GM12891 (cell line): ENCODE measurements at regions not wholly inside any gene's neighbourhood (a gene's known extent, or its start where the extent isn't known, plus 50 kb on each side); places are given as distances from the start of the nearest gene placed in this dataset.
"Not testable (repeated sequence)": the region's sequence is repeated elsewhere in the genome, so short reads cannot be mapped to it uniquely, and the experiment has no call there.

ENCODE experiments used
- DNase-seq: peaks from one replicate; pipeline ENCODE4 v3.0.0; 2011; ENCODE audit warnings: low spot score; ENCODE audit not compliant: insufficient read length
- FAIRE-seq: peaks from 2 replicates; lab custom pipeline; 2011; peaks lifted over from hg19 to GRCh38; lab: Jason Lieb, UNC
- PAX5 ChIP-seq: IDR thresholded peaks from 2 replicates; pipeline ENCODE4 v1.6.1; 2011; ENCODE audit warnings: low read length, moderate library complexity, mild to moderate bottlenecking; ENCODE audit not compliant: insufficient read depth, severe bottlenecking
- POLR2A ChIP-seq: IDR thresholded peaks from 2 replicates; pipeline ENCODE4 v1.6.1; 2011; ENCODE audit warnings: low read depth, low read length, control low read depth
- POLR2AphosphoS5 ChIP-seq: IDR thresholded peaks from 2 replicates; pipeline ENCODE4 v1.6.1; 2011; ENCODE audit warnings: low read depth, low read length, control low read depth
- POU2F2 ChIP-seq: IDR thresholded peaks from 2 replicates; pipeline ENCODE4 v1.6.1; 2011; ENCODE audit warnings: low read depth, mild to moderate bottlenecking, control low read depth, low read length, moderate library complexity
- SPI1 ChIP-seq: IDR thresholded peaks from 2 replicates; pipeline ENCODE4 v1.6.1; 2011; ENCODE audit warnings: low read depth, low read length, control low read depth
- TAF1 ChIP-seq: IDR thresholded peaks from 2 replicates; pipeline ENCODE4 v1.6.1; 2011; ENCODE audit warnings: low read depth, low read length, control low read depth

- FAIRE-seq = no peak
- DNase-seq = no peak
- TF ChIP-seq POU2F2 = no peak
- no peak for TF ChIP-seq SPI1
- TF ChIP-seq POLR2AphosphoS5 = no peak
- no peak for TF ChIP-seq PAX5
- no peak for TF ChIP-seq POLR2A
- no peak for TF ChIP-seq TAF1
These were observed 80.0 kb downstream of the METRNL start for GRCh38 chr17:83159204-83160049.

- FAIRE-seq (no peak), DNase-seq (no peak)
- no peak for TF ChIP-seq POLR2AphosphoS5
- TF ChIP-seq SPI1 = no peak
- TF ChIP-seq TAF1 = no peak
- TF ChIP-seq POLR2A = no peak
- no peak for TF ChIP-seq PAX5
- TF ChIP-seq POU2F2 = no peak
These were observed 81.3 kb downstream of the METRNL start for GRCh38 chr17:83160443-83161297.

- DNase-seq (no peak), FAIRE-seq (no peak)
- TF ChIP-seq POU2F2 = no peak
- TF ChIP-seq PAX5 = no peak
- TF ChIP-seq SPI1 = no peak
- TF ChIP-seq POLR2A = no peak
- no peak for TF ChIP-seq TAF1
- no peak for TF ChIP-seq POLR2AphosphoS5
These were observed 82.1 kb downstream of the METRNL start for GRCh38 chr17:83161298-83162034.

- no peak for DNase-seq
- no peak for FAIRE-seq
- TF ChIP-seq POU2F2 (no peak), POLR2AphosphoS5 (no peak), POLR2A (no peak), SPI1 (no peak), TAF1 (no peak), PAX5 (no peak)
These were observed 82.8 kb downstream of the METRNL start for GRCh38 chr17:83162035-83162745.

GRCh38 chr17:83164490-83164889, 85.1 kb downstream of the METRNL start:
- TF ChIP-seq PAX5 (no peak), POU2F2 (no peak), TAF1 (no peak), POLR2AphosphoS5 (no peak), POLR2A (no peak), SPI1 (no peak)
- FAIRE-seq (no peak), DNase-seq (no peak)

GRCh38 chr17:83170571-83171260, 91.3 kb downstream of the METRNL start:
- TF ChIP-seq POLR2A = no peak
- no peak for TF ChIP-seq POLR2AphosphoS5
- DNase-seq = no peak
- no peak for FAIRE-seq

GRCh38 chr17:83171661-83172060, 92.3 kb downstream of the METRNL start:
- TF ChIP-seq POLR2A (no peak), TAF1 (no peak), PAX5 (no peak), SPI1 (no peak), POLR2AphosphoS5 (no peak), POU2F2 (no peak)
- DNase-seq (no peak), FAIRE-seq (no peak)

GRCh38 chr17:83172099-83172498, 92.7 kb downstream of the METRNL start:
- FAIRE-seq, DNase-seq: not testable (repeated sequence)

GRCh38 chr17:83172646-83173045, 93.2 kb downstream of the METRNL start:
- not testable (repeated sequence) for FAIRE-seq

GRCh38 chr17:83173180-83173913, 93.9 kb downstream of the METRNL start:
- FAIRE-seq, DNase-seq: not testable (repeated sequence)

More at GRCh38 chr17:83172646-83173045, 93.2 kb downstream of the METRNL start:
- DNase-seq = not testable (repeated sequence)
